Activated T-helper 1 cell treated with anti-CD3 and anti-CD28 coated beads, Interleukin-2, amount 50 U/mL, for 16 hours (primary cell): ENCODE measurements at regions not wholly inside any gene's neighbourhood (a gene's known extent, or its start where the extent isn't known, plus 50 kb on each side); places are given as distances from the start of the nearest gene placed in this dataset.
"Not testable (repeated sequence)": the region's sequence is repeated elsewhere in the genome, so short reads cannot be mapped to it uniquely, and the experiment has no call there.

Source experiments
- DNase-seq, 2 donors: peaks; one replicate each; pipeline ENCODE4 v3.0.0-alpha.2; 2020; ENCODE audit warnings: low read depth in 1 of 2, low spot score in 1 of 2

DNA sequence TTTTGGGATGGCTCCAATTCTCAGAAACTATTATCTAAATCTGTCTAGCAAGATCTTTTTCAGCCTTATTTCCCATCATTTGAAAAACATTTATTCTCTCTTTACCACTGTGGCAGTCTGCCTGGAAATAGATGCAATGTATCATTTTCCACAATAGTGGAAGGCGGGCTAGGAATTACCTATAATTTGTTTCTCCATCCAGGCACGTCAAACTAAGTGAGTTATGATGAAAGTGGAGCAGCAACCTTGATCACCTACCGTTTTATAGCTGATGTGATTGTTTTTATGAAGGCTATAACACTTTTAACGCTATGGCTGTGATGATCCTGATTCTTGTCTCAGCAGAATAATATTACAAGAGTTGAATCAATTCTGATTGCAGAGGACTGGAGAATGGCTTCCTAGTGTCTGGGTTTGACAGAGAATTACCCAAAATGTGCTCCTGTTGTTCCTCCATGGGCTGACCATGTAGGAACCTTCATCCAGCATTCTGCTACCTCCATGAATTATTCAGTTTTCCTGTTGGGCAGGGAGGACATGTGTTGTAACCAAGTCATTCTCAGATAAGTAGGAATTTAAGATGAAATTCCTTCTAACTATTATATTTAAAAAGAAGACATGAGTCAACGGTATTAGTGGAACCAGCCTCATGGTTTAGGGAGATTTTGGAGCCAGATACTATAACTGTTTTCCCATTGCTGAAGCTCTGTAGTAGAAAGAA, 231.5 kb upstream of the SGO1 start:
- no peak for DNase-seq

DNA sequence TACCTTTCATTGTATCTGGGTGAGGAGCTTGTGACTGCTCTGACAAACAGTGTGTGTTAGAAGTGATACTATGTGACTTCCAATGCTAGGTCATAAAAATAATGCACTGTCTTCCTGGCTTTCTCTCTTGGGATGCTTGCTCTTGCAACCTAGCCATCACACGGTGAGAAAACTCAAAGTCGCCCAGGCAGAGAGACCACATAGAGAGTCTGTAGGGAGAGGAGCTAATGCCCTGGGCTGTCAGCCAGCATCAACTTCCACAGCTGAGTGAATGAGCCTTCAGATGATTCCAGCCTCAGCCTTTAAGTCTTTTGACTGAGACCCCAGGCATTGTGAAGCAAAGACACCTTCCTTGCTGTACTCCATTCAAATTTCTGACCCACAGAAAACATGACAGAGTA, 220.6 kb upstream of the SGO1 start:
- no peak for DNase-seq

DNA sequence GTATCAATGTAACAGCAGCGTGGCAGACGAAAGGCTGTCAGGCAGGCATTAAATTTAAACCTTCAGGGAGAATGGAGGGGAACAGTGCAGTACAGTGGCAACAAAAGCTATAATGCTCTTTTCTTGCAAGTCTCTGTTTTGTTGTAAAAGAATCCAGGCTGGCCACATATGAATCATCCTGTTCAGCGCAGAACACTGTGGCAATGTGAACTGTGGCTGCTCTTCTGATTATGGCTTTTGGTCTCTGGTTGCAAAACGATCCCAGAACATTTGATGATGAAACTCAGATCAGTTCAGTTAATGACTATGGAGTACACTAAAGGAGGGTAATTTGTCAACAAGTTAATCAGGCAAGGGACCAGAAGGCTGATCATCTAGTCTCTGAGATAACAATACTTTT, 219.7 kb upstream of the SGO1 start:
- DNase-seq: no peak

DNA sequence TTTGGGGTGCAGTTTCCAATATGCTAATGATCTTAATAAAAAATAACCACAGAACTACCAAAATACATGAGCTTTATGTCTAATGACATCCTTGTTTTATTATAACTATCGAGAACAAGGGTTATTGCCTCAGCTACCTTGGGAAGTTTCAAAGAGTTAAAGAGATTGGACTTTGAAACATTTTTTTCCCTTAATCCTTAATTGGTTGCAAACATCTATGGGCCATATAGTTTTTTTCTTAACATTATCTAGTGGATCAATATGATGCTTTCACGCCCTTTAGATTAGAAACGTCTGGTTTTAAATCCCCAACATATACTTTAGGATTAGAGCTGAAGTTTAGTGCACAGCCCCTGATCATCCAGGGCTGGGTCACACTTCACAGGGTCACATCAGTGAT, 219.2 kb upstream of the SGO1 start:
- DNase-seq: no peak

DNA sequence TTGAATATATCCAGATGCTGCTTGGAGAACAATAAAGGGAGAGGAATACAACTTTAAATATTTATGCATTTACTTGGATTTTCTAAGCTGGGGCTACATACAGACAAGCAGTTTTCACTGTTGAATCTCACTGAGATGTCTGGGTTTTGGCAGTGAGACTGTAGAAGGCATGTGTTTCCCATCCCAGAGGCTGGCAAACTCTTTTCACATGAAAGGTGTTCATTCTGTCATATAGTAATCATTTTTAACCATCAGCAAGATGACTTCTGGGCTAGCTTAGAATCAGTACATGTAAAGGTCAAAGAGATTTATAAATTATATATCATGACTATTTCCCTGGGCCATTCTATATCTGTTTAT, 218.7 kb upstream of the SGO1 start:
- DNase-seq: no peak

DNA sequence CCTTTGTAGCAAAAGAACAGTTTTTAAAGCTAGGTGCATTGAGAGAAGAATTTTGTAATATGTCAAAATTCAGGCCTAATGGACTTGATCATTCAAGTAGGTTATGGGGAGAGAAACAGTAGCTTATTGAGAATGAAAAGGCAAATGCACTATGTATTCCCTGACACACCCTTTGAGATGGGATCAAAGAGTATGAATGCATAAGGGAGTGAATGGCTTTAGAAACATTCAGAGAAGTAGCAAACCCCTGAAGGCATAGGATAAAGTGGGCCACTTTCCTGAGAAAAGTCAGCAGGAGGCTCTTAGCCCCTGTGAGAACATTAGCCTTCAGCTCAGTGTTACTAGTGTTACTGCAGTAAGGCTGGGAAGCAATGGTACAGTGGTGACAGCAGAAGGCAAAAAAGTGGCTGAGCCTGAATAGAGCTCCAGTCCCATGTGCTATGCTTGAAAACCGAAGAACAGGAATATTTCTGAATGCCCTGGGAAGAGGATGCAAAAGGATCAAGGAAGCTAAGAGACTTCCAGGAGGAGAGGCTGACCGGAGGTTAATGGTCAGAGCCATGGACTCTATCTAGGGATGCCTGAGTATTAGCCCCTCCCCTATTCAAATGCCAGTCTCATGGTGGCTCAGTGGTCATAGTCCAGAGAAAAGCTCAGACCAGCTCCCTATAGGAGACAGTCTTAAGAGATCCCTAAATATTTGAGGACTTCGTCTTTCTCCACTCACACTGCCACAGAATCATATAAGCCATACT, 218.2 kb upstream of the SGO1 start:
- DNase-seq: no peak

DNA sequence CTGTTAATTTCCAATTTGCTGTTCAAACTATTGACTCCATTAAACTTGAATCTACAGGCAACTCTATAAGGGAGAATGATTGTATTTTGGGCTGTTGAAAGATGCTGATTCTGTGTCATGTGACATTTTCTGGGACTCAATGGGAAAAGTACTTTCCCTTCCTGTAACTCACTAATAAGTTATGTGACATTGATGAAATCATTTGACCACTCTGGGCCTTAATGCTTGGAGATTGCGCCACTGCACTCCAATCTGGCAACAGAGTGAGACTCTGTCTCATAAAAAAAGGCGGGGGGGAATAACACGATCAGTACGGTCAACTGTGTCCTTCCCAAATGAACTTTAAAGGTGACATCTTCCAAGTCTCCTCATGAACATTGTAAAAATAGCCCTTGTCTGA, 215.2 kb upstream of the SGO1 start:
- DNase-seq: no peak

DNA sequence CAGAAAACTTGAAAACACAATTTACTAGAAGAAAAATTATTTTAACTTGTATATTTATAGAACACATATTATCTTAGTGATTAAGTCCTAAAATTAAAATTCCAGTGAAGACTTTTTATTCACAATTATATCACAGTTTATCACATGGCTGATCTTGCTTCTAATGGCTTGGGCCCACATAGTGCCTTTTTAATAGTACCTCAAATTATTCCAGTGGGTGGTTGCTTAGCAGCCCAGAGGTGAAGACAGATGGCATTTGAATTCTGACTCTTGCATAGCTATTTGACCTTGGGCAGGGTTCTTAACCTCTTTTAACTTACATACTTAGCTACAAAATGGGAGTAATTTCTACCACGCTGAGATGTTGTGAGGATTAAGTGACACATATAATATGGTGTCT, 214.7 kb upstream of the SGO1 start:
- no peak for DNase-seq

DNA sequence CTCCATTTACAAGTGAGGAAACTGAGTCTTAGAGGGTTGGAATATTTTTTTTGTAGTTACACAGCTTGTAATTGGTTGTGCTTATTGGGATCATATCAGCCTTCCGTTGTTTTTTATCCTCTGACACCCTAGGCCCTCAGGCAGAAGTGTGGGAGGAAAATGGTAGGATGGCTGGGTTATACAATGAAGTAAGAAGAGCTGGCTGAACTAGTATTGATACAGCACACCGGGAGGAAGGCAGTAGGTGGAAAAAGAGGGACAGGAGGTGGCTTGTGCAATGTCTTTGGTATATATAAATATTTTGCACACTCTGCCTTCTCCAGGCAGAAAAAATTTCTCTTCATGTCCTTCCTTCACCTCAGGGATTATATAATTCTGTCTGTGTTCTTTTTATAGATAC, 214.3 kb upstream of the SGO1 start:
- DNase-seq: no peak

DNA sequence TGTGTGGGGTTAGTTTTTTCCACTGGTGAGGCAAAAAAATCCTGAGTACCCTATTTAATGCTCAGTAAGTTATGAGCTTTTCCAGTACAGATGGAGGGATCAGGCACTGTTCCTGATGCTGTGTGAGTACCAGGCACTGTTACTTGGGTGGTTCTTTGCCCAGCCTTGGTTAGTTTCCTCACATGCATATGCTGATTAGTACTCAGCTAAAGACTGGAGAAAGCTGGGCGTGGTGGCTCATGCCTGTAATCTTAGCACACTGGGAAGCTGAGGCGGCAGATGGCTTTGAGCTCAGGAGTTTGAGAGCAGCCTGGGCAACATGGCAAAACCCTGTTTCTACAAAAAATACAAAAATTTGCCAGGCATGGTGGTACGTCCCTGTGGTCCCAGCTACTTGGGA, 210.3 kb upstream of the SGO1 start:
- DNase-seq: no peak

DNA sequence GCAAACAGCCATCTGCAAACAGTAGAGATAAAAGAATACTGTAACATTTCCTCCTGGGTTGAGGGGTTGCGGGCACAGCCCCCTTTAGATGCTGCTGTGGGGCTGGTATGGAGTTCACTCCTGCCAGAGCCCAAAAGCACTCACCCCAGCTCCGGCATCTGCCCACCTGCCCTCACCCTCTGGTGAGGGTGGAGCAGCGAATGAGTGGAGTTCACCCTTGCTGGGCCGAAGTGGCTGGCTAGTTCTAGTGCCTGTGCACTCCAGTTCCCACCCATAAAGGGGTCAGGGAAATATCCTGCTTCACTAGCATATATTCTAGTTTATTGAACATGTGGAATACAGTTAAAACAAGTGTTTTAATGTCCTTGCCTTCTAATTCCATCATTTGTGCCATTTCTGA, 209.7 kb upstream of the SGO1 start:
- DNase-seq: no peak

DNA sequence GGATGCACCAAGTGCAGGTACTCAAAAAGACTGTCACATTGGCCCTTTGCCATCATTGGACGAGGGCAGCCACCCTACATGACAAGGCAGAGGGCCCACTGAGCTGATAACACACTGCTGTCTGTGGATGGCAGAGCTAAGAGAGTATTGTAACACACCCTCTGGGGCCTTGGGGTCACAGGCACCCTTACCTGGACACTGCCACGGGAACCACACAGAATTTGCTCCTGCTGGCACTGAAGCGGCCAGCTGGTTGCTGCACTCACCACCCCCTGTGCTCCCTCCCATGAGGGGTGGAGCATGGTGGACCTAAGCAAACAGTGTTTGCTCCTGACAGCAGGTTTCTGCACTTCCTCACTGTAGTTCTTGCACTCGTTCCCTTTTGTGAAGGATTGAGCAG, 208.2 kb upstream of the SGO1 start:
- no peak for DNase-seq

DNA sequence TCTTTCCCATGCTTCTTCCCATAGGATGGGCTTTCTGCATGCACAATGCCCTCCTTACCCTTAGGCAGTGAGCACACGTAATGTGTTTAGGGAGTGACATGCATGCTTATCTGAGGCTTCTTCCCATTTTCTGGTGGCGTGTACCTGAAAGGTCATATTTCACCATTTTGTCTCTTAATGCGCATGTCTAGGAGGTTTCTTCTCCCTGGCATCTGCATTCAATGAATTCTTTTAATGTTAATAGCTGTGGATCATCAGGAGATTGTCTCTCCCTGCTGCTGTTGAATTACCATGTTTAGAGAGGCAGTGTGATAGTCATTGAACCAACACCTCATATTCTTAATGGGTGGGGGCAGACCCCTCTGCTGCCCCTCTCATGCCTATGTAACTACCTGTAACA, 205.6 kb upstream of the SGO1 start:
- DNase-seq: no peak

DNA sequence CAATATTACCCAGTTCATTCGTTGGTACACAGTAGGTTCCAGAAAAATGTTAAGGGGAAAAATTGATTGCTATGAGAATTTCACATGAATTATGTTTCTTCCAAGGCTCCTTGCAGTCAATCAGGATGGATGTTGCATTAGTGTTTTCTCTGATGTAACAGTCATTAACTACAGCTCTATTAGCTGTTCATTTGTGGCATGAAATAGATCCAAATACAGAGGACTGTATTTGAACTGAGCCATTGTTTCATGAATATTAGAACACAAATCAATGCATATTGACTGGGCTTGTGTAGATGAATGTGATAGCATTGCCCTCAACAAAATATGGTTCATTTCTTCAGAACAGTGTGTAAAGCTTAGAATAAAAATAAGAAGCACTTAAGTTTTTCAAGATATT, 203.0 kb upstream of the SGO1 start:
- no peak for DNase-seq

DNA sequence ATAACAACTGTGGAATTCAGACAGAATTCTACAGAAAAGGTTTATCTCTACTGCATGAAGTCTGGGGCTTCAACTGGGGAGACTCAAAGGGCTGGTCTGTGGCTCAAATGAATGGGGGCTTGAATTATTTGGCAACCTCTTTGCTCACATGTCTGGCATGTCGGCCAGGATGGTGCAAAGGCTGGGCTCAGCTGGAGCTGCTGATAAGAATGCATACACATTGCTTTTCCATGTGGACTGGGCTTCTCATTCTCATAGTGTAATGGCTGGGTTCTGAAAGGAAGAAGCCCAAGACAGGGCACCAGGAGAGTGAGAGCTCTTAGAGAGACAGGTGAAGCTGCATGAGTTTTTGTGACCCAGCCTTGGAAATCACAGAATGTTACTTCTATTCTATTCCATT, 194.3 kb upstream of the SGO1 start:
- DNase-seq: no peak

DNA sequence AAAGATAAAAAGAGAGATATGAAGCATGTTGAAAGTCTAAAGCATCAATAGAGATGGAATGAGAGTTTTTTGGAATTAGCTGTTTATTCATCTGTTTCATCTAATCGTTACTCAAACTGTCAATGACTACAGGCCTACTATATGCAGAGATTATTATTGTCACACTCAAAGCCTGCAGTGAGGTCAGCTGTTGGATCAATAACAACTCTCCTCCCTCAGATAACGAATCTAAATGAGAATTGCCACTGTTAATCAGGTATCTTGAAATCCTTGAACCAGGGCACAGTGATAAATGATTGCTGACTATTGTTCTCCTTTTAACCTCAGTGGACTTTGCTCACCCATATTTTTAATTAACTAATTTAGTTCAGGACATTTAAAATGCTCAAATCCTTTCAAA, 192.3 kb upstream of the SGO1 start:
- no peak for DNase-seq

DNA sequence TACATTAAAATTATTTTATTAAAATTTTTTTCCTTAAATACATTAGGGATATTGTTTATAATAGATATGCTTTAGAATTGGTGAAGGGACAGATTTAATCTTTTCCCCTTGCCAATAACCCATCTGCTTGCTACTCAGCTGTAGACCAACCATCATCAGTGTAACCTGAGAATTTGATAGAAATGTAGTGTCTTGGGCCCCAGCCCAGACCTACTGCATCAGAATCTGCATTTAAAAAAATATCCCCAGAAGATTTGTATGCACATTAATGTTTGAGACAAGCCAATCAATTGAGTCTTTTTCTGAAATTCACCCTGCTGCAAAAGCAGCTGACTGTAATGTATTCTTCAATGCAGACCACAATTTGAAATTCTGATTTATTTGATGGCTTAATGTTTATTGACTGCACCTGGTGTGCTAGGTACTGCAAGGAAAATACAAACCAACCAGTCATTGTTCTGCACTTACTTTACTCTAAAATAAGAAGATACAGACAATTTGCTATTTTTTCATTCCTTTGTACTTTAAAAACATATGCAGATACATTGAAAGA, 190.7 kb upstream of the SGO1 start:
- no peak for DNase-seq

DNA sequence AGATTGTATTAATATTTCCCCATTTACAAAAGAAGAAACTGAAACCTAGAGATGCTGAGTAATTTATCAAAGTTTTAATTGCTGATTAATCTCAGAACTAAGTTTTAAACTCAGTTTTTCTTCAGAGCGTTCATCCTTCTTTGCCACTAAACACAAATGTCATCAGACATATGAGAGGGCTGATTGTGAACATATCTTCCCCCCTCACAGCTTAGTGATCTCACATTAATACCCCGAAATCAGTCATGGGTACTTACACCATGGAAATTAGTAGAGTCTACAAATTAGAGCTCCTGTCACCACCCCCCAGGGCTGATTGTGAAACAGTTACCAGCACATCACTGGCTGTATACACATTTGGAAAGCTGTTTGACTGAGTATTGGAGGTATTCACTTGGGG, 189.3 kb upstream of the SGO1 start:
- no peak for DNase-seq

DNA sequence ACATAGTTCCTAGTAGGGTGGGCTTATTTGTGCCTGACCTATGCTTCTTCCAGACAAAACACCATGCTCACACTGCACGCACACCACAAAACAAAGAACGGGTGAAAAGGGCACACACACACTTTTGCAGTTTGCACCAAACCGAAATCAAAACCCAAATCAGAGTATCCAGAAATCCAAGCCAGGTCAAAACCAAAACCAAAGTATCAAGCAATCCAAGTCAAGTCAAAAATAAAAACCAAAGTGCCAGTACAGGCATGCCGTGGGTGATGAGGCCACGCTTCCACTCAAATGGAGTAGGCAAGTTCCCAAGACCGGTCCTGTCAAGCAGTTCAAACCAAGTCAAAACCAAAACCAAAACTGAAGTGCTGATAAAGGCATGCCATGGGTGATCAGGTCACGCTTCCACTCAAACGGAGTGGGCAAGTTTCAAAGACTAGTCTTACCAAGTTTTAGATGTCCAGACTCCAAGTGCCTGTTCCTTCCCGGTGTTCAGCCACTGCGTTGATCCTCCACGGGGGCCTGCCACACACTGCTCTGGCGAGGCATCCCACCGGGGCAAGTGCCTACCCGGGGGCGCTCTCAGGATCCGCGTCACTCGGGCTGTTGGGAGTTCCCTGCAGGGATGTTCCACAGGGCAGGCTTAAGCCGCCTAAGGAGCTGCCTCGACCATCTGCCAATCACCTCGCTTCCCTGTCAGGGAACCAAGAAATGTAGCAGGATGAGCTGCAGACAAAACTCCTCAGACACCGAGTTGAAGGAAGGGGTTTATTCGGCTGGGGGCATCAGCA, 184.5 kb upstream of the SGO1 start:
- not testable (repeated sequence) for DNase-seq

DNA sequence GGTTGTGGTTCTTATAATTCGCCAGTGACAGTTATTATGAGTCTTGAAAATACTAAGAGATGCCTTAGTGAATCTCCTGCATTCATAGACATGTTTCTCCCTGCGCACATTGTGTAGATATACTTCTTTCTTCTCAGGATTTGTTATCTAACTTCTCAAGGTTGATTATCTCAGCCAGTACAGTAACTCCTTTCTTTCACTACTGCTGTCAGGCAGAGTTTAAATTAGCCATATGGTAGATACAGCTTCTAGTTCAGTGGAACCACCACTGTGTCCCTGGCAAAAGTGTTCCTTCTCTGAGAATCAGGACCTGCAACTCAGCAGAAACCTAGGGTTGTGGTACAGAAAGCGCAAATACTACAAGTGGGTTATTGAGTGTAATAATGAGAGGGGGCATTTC, 175.0 kb upstream of the SGO1 start:
- DNase-seq: no peak

DNA sequence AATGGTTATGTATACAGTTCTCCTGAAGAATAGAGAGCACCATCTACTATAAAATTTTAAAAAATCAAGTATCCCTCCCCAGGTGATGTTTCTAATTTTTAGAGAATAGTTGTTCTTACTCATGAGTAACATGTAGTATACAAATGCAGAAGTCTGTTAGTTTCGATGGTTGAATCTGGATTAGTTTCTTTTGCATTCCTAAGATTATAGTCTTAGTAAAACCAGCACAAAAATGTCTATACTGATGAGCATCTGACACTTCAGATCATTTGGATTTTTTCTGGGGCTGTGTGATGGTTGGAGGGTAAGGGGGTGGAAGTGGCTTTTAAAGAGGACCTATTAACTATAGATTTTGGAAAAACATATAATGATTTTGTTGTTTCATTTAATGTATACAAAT, 167.3 kb upstream of the SGO1 start:
- no peak for DNase-seq

DNA sequence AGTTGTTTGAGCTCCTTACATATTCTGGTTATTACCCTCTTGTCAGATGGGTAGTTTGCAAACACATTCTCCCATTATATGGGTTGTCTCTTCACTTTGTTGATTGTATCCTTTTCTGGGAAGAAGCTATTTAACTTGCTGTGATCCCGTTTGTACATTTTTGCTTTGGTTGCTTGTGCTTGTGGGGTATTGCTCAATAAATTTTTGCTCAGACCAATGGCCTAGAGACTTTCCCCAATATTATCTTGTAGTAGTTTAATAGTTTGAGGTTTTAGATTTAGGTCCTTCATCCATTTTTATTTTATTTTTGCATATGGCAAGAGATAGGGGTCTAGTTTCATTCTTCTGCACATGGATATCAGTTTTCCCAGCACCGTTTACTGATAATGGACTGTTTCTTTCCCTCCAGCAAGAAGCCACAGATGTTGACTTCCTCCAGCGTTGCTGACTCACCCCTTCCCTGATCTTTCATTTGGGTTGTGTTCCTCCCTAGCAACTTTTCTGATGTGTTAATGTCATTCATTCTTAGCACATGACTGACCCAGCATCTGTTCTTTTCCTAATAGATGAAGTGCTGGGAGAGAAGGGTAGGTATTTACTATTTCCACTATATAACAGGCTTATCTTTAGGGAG, 166.7 kb upstream of the SGO1 start:
- DNase-seq: no peak
